ENCODE measurements at regions not wholly inside any gene's neighbourhood (a gene's known extent, or its start where the extent isn't known, plus 50 kb on each side); places are given as distances from the start of the nearest gene placed in this dataset.

DNA sequence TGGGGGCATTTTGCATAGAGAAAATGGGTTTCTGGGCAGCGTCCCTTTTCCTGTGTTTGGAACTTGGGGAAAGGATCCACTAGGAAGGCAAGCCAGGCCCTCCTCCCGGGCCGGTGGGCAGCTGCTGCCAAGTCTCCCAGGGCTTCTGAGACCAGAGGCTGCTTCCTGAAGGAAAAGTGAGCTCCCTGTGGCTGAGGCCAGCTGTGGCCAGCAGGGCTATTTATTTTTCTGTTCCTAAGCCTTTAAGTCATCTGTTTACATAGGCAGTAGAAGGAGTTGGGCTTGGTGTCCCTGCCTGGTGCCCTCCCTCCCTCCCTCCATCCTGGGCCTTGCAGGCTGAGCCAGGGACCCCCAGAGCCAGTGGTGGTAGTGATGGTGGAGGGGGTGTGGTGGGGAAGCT lies 70.5 kb upstream of the COL13A1 start:
- TF ChIP-seq, protein P1, sequence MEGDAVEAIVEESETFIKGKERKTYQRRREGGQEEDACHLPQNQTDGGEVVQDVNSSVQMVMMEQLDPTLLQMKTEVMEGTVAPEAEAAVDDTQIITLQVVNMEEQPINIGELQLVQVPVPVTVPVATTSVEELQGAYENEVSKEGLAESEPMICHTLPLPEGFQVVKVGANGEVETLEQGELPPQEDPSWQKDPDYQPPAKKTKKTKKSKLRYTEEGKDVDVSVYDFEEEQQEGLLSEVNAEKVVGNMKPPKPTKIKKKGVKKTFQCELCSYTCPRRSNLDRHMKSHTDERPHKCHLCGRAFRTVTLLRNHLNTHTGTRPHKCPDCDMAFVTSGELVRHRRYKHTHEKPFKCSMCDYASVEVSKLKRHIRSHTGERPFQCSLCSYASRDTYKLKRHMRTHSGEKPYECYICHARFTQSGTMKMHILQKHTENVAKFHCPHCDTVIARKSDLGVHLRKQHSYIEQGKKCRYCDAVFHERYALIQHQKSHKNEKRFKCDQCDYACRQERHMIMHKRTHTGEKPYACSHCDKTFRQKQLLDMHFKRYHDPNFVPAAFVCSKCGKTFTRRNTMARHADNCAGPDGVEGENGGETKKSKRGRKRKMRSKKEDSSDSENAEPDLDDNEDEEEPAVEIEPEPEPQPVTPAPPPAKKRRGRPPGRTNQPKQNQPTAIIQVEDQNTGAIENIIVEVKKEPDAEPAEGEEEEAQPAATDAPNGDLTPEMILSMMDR (IDR thresholded peaks at IDR 0.05; ENCODE audit: insufficient read depth, low read length, missing control alignments), result no peak
- CTCF ChIA-PET, result interaction anchor here (1.0 to 8.3 kb wide), 7 partner anchors 9 to 183 kb away, joined by 3 to 102 read pairs (median 3); no protein-coding TSS in a partner anchor
- H3K4me3 ChIP-seq (ENCODE audit: low read depth, low read length), result no peak overlapping the region
- DNase-seq (ENCODE audit: low read depth, low spot score), result no peak
- POLR2A ChIA-PET, result no interaction called here

- DNase-seq (ENCODE audit: low read depth, low spot score), result no peak
- ChIA-PET POLR2A (no interaction called here), CTCF (interaction anchor here (1.0 to 8.3 kb wide), 7 partner anchors 10 to 183 kb away, joined by 3 to 102 read pairs (median 3); no protein-coding TSS in a partner anchor)
- TF ChIP-seq, protein P1 (IDR thresholded peaks at IDR 0.05; ENCODE audit: insufficient read depth, low read length, missing control alignments), result no peak
- H3K4me3 ChIP-seq (ENCODE audit: low read depth, low read length), result no peak overlapping the region
These were observed 70.0 kb upstream of the COL13A1 start for GRCh38 chr10:69731698-69732097.

GRCh38 chr10:69732147-69732825 lies 69.4 kb upstream of the COL13A1 start:
- ChIA-PET POLR2A (no interaction called here), CTCF (interaction anchor here (1.0 to 8.3 kb wide), 6 partner anchors 11 to 182 kb away, joined by 3 to 102 read pairs (median 9); no protein-coding TSS in a partner anchor)
- no peak for DNase-seq (ENCODE audit: low read depth, low spot score)
- no peak overlapping the region for H3K4me3 ChIP-seq (ENCODE audit: low read depth, low read length)
- TF ChIP-seq, protein P1 (IDR thresholded peaks at IDR 0.05; ENCODE audit: insufficient read depth, low read length, missing control alignments), result no peak

DNA sequence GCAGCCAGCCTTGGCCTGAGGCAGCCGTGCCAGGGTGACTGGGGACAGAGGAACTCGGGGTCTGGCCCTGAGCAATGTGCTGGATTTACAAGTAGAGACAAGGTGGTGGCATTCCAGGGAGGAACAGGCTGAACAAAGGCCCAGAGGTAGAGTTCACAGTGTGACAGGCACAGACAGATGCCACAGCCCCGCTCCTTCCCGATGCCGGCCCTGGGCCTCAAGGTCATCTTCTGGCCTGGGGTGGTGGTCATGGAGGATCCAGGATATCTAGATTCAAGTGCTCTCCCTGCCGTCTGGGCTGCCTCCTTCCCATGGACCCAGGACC lies 68.9 kb upstream of the COL13A1 start:
- no peak for DNase-seq (ENCODE audit: low read depth, low spot score)
- ChIA-PET POLR2A (no interaction called here), CTCF (interaction anchor here (0.8 to 2.2 kb wide), 5 partner anchors 10 to 37 kb away, joined by 3 to 14 read pairs (median 5); no protein-coding TSS in a partner anchor)
- TF ChIP-seq, protein P1 (IDR thresholded peaks at IDR 0.05; ENCODE audit: insufficient read depth, low read length, missing control alignments), result no peak
- H3K4me3 ChIP-seq (ENCODE audit: low read depth, low read length), result no peak overlapping the region

GRCh38 chr10:69733791-69734261 lies 67.9 kb upstream of the COL13A1 start:
- POLR2A ChIA-PET, result interaction anchor here (0.6 kb wide), 1 partner anchor 46 kb away, joined by 4 read pairs; no protein-coding TSS in a partner anchor

DNA sequence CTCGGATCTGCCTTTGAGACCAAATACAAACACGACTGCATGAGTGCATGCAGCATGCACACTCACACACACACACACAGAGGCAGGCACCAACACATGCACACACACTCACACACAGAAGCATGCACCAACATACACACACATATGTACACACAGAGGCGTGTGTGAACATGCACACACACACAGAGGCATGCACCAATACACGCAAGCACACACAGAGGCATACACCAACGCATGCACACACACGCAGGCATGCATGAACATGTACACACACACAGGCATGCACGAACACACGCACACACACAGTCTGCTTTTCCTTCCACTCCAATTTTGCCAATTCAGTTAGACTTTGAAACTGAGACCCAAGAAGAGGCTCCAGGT lies 67.3 kb upstream of the COL13A1 start:
- no peak overlapping the region for H3K4me3 ChIP-seq (ENCODE audit: low read depth, low read length)
- TF ChIP-seq, protein P1 (IDR thresholded peaks at IDR 0.05; ENCODE audit: insufficient read depth, low read length, missing control alignments), result no peak
- ChIA-PET CTCF (interaction anchor here (0.8 to 2.2 kb wide), 5 partner anchors 8 to 95 kb away, joined by 3 to 14 read pairs (median 3); no protein-coding TSS in a partner anchor), POLR2A (no interaction called here)
- DNase-seq (ENCODE audit: low read depth, low spot score), result no peak

More at GRCh38 chr10:69733791-69734261, 67.9 kb upstream of the COL13A1 start:
- DNase-seq (ENCODE audit: low read depth, low spot score), result no peak
- TF ChIP-seq, protein P1 (IDR thresholded peaks at IDR 0.05; ENCODE audit: insufficient read depth, low read length, missing control alignments), result no peak
- CTCF ChIA-PET, result interaction anchor here (0.8 to 2.2 kb wide), 5 partner anchors 9 to 95 kb away, joined by 3 to 14 read pairs (median 3); no protein-coding TSS in a partner anchor
- H3K4me3 ChIP-seq (ENCODE audit: low read depth, low read length), result no peak overlapping the region

All from AG04449 (cell line).